ENCODE measurements at regions not wholly inside any gene's neighbourhood (a gene's known extent, or its start where the extent isn't known, plus 50 kb on each side); places are given as distances from the start of the nearest gene placed in this dataset.

GRCh38 chr14:39628087-39628486, 195.9 kb upstream of the FBXO33 start:
- intact Hi-C loops (cut with micrococcal nuclease): no loop called here
- CTCF ChIA-PET: no interaction called here
- Histone ChIP-seq H3K4me3 (replicated peaks in 1 of 2; ENCODE audit: low read depth in 1 of 2, low read length in 2 of 2) (no peak overlapping the region), H3K9ac (ENCODE audit: low read length) (no peak overlapping the region), H3K9me2 (ENCODE audit: insufficient read depth) (no peaks in the 10 kb centered on the region), H3K27me3 (ENCODE audit: insufficient read depth, low read length) (no peaks in the 10 kb centered on the region), H3K4me2 (ENCODE audit: low read length) (no peak overlapping the region), H3K36me3 (ENCODE audit: control insufficient read depth in 1 of 2, insufficient read depth in 2 of 2, low read length in 2 of 2) (no peaks in the 10 kb centered on the region), H3K79me2 (ENCODE audit: insufficient read depth, low read length) (no peaks in the 10 kb centered on the region), H2AFZ (ENCODE audit: low read depth, low read length, poor library complexity, severe bottlenecking) (no peak overlapping the region), H3K9me3 (ENCODE audit: control insufficient read depth in 1 of 2, insufficient read depth in 1 of 2, low read depth in 1 of 2, low read length in 2 of 2) (no peaks in the 10 kb centered on the region), H4K20me1 (ENCODE audit: insufficient read depth) (no peaks in the 10 kb centered on the region), H3K27ac (ENCODE audit: low read depth, low read length) (no peak overlapping the region), H3K4me1 (ENCODE audit: control insufficient read depth in 1 of 2, insufficient read depth in 2 of 2, low read length in 2 of 2) (no peaks in the 10 kb centered on the region)
- POLR2A ChIA-PET: no interaction called here
- RAD21 ChIA-PET (ENCODE audit: low non-redundant PET in 1 of 2, low total read pairs in 2 of 2, uncharacterized antibody in 2 of 2, unreplicated experiment in 2 of 2): no interaction called here
- no peak for ATAC-seq
- BruUV-seq (replicated peaks): no TSS peak
- TF ChIP-seq EZH2phosphoT487 (IDR thresholded peaks at IDR 0.05; ENCODE audit: borderline replicate concordance): no peak
- no peak for TF ChIP-seq SP1 (IDR thresholded peaks at IDR 0.05; ENCODE audit: low read depth)
- TF ChIP-seq REST (IDR thresholded peaks at IDR 0.05; ENCODE audit: low read depth): no peak
- TF ChIP-seq POLR2A (IDR thresholded peaks at IDR 0.05; ENCODE audit: borderline replicate concordance, extremely low read depth, insufficient read depth, insufficient read length): no peak
- no peak for TF ChIP-seq SRF (IDR thresholded peaks at IDR 0.05; ENCODE audit: low read depth)
- TF ChIP-seq JUND (IDR thresholded peaks at IDR 0.05): no peak
- TF ChIP-seq ZBTB33 (IDR thresholded peaks at IDR 0.05; ENCODE audit: extremely low read depth, insufficient replicate concordance, low read length): no peak
- no peak for TF ChIP-seq EZH2 (IDR thresholded peaks at IDR 0.05)
- no peak for TF ChIP-seq ELF1 (IDR thresholded peaks at IDR 0.05; ENCODE audit: borderline replicate concordance, low read depth)
- TF ChIP-seq POLR2AphosphoS5 (IDR thresholded peaks at IDR 0.05; ENCODE audit: low read depth, low read length): no peak
- no peak for TF ChIP-seq MAX (IDR thresholded peaks at IDR 0.05)
- no peak for DNase-seq (ENCODE audit: low read depth, low spot score)
